ENCODE measurements at regions not wholly inside any gene's neighbourhood (a gene's known extent, or its start where the extent isn't known, plus 50 kb on each side); places are given as distances from the start of the nearest gene placed in this dataset.

DNA sequence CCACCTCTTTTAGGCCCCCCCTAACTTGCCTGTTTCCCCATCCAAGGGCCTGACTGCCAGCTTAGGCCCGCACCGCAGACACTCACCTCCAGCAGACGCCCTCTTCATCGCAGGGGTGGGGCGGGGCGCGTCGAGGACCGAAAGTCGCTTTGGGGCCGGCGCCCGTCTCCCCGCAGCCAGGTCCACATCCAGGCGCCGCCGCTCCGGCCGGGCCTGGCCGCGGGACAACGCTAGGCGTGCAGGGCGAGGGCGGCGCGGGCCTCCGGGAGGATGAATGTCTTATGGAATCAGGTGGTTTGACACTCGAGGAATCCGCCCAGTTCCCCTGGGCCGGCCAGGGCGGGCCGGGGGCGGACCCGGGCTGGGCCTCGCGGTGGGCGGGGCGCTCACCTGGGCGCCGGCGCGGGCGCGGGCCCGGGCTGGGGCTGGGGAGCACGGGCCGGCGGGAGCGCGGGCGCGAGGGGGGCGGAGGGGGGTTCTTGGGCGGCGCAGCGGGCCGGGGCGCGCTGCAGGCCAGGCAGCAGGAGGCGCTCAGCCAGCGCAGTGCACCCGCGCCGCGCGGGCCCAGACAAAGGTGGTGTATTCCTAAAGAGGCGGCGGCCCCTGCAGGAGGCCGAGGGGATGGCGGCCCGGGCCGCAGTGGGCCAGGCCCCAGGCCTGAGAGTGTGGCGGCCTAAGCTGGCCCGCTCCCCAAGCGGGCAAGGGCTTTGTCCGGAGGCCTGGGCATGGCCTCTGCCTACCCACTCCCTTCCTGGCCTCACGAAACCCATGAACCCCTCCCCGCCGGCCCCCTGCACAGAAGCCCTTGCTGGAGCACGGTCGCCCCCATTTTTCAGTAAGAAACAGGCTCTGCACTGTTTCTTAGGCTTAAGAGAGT lies 177.6 kb downstream of the IGLL1 start (continued):
- TF ChIP-seq, protein P1, sequence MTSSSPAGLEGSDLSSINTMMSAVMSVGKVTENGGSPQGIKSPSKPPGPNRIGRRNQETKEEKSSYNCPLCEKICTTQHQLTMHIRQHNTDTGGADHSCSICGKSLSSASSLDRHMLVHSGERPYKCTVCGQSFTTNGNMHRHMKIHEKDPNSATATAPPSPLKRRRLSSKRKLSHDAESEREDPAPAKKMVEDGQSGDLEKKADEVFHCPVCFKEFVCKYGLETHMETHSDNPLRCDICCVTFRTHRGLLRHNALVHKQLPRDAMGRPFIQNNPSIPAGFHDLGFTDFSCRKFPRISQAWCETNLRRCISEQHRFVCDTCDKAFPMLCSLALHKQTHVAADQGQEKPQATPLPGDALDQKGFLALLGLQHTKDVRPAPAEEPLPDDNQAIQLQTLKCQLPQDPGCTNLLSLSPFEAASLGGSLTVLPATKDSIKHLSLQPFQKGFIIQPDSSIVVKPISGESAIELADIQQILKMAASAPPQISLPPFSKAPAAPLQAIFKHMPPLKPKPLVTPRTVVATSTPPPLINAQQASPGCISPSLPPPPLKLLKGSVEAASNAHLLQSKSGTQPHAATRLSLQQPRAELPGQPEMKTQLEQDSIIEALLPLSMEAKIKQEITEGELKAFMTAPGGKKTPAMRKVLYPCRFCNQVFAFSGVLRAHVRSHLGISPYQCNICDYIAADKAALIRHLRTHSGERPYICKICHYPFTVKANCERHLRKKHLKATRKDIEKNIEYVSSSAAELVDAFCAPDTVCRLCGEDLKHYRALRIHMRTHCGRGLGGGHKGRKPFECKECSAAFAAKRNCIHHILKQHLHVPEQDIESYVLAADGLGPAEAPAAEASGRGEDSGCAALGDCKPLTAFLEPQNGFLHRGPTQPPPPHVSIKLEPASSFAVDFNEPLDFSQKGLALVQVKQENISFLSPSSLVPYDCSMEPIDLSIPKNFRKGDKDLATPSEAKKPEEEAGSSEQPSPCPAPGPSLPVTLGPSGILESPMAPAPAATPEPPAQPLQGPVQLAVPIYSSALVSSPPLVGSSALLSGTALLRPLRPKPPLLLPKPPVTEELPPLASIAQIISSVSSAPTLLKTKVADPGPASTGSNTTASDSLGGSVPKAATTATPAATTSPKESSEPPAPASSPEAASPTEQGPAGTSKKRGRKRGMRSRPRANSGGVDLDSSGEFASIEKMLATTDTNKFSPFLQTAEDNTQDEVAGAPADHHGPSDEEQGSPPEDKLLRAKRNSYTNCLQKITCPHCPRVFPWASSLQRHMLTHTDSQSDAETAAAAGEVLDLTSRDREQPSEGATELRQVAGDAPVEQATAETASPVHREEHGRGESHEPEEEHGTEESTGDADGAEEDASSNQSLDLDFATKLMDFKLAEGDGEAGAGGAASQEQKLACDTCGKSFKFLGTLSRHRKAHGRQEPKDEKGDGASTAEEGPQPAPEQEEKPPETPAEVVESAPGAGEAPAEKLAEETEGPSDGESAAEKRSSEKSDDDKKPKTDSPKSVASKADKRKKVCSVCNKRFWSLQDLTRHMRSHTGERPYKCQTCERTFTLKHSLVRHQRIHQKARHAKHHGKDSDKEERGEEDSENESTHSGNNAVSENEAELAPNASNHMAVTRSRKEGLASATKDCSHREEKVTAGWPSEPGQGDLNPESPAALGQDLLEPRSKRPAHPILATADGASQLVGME (CRISPR knock-in tag; IDR thresholded peaks at IDR 0.05) = no peak
- TF ChIP-seq TFAM (CRISPR knock-in tag; conservative IDR thresholded peaks at IDR 0.05) (no peak), JUND (IDR thresholded peaks at IDR 0.05; ENCODE audit: borderline replicate concordance, low read depth, low read length) (no peak), JUND (tag; IDR thresholded peaks at IDR 0.05; ENCODE audit: borderline replicate concordance, low read depth, low read length) (no peak; the same call in 2 of the 3 replicates), ZNF589 (CRISPR knock-in tag; IDR thresholded peaks at IDR 0.05; ENCODE audit: low read depth) (0 out of 2 replicates have a peak, but pooled peaks have one; percentile 33), HDAC8 (tag; IDR thresholded peaks at IDR 0.05) (no peak), KLF10 (CRISPR knock-in tag; IDR thresholded peaks at IDR 0.05) (no peak), ZNF551 (CRISPR knock-in tag; IDR thresholded peaks at IDR 0.05) (no peak), PCBP1 (IDR thresholded peaks at IDR 0.05; ENCODE audit: low read depth, low read length, poor library complexity, severe bottlenecking) (peak; percentile 41), FOXA3 (CRISPR knock-in tag; conservative IDR thresholded peaks at IDR 0.05 in 1 of 2, IDR thresholded peaks at IDR 0.05 in 1 of 2) (no peak)
- TF ChIP-seq, protein P2, sequence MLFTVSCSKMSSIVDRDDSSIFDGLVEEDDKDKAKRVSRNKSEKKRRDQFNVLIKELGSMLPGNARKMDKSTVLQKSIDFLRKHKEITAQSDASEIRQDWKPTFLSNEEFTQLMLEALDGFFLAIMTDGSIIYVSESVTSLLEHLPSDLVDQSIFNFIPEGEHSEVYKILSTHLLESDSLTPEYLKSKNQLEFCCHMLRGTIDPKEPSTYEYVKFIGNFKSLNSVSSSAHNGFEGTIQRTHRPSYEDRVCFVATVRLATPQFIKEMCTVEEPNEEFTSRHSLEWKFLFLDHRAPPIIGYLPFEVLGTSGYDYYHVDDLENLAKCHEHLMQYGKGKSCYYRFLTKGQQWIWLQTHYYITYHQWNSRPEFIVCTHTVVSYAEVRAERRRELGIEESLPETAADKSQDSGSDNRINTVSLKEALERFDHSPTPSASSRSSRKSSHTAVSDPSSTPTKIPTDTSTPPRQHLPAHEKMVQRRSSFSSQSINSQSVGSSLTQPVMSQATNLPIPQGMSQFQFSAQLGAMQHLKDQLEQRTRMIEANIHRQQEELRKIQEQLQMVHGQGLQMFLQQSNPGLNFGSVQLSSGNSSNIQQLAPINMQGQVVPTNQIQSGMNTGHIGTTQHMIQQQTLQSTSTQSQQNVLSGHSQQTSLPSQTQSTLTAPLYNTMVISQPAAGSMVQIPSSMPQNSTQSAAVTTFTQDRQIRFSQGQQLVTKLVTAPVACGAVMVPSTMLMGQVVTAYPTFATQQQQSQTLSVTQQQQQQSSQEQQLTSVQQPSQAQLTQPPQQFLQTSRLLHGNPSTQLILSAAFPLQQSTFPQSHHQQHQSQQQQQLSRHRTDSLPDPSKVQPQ (CRISPR knock-in tag; IDR thresholded peaks at IDR 0.05; ENCODE audit: borderline replicate concordance) = no peak
- TF ChIP-seq, protein P3, sequence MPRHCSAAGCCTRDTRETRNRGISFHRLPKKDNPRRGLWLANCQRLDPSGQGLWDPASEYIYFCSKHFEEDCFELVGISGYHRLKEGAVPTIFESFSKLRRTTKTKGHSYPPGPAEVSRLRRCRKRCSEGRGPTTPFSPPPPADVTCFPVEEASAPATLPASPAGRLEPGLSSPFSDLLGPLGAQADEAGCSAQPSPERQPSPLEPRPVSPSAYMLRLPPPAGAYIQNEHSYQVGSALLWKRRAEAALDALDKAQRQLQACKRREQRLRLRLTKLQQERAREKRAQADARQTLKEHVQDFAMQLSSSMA (CRISPR knock-in tag; IDR thresholded peaks at IDR 0.05) = no peak
- TF ChIP-seq, protein P4, sequence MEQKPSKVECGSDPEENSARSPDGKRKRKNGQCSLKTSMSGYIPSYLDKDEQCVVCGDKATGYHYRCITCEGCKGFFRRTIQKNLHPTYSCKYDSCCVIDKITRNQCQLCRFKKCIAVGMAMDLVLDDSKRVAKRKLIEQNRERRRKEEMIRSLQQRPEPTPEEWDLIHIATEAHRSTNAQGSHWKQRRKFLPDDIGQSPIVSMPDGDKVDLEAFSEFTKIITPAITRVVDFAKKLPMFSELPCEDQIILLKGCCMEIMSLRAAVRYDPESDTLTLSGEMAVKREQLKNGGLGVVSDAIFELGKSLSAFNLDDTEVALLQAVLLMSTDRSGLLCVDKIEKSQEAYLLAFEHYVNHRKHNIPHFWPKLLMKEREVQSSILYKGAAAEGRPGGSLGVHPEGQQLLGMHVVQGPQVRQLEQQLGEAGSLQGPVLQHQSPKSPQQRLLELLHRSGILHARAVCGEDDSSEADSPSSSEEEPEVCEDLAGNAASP (IDR thresholded peaks at IDR 0.05) = no peak
- TF ChIP-seq, protein P5, sequence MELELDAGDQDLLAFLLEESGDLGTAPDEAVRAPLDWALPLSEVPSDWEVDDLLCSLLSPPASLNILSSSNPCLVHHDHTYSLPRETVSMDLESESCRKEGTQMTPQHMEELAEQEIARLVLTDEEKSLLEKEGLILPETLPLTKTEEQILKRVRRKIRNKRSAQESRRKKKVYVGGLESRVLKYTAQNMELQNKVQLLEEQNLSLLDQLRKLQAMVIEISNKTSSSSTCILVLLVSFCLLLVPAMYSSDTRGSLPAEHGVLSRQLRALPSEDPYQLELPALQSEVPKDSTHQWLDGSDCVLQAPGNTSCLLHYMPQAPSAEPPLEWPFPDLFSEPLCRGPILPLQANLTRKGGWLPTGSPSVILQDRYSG (tag; conservative IDR thresholded peaks at IDR 0.05; ENCODE audit: low read depth) = no peak

Data from K562 (cell line).